B cell (primary cell): ENCODE measurements at regions not wholly inside any gene's neighbourhood (a gene's known extent, or its start where the extent isn't known, plus 50 kb on each side); places are given as distances from the start of the nearest gene placed in this dataset.

Source experiments
- EZH2 ChIP-seq: IDR thresholded peaks from 2 replicates; pipeline ENCODE4 v1.6.1; 2012; ENCODE audit warnings: borderline replicate concordance, low read depth, mild to moderate bottlenecking, moderate library complexity, low read length; ENCODE audit not compliant: insufficient read depth, poor library complexity, severe bottlenecking
- TF ChIP-seq, protein P1 (sequence below): fragments of 200-600 bp; IDR thresholded peaks from one replicate; pipeline ENCODE4 v1.8.0; 2022; ENCODE audit warnings: antibody characterized with exemption, mild to moderate bottlenecking

GRCh38 chr6:141833001-141833655, 299.6 kb upstream of the GJE1 start:
- TF ChIP-seq, protein P1, sequence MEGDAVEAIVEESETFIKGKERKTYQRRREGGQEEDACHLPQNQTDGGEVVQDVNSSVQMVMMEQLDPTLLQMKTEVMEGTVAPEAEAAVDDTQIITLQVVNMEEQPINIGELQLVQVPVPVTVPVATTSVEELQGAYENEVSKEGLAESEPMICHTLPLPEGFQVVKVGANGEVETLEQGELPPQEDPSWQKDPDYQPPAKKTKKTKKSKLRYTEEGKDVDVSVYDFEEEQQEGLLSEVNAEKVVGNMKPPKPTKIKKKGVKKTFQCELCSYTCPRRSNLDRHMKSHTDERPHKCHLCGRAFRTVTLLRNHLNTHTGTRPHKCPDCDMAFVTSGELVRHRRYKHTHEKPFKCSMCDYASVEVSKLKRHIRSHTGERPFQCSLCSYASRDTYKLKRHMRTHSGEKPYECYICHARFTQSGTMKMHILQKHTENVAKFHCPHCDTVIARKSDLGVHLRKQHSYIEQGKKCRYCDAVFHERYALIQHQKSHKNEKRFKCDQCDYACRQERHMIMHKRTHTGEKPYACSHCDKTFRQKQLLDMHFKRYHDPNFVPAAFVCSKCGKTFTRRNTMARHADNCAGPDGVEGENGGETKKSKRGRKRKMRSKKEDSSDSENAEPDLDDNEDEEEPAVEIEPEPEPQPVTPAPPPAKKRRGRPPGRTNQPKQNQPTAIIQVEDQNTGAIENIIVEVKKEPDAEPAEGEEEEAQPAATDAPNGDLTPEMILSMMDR, result no peak
- TF ChIP-seq EZH2, result no peak
